Neuronal stem cell (in vitro differentiated cells): ENCODE measurements at regions not wholly inside any gene's neighbourhood (a gene's known extent, or its start where the extent isn't known, plus 50 kb on each side); places are given as distances from the start of the nearest gene placed in this dataset.
A peak's percentile ranks its signal among the peaks of the same experiment; 100 is the strongest.

ENCODE experiments used
- DNase-seq: peaks from one replicate; pipeline ENCODE4 v3.0.0-alpha.2; 2013; ENCODE audit warnings: low spot score
- H2AFZ ChIP-seq: one replicate; pipeline ENCODE4 v1.6.1; 2013; ENCODE audit warnings: mild to moderate bottlenecking, low read length, inconsistent platforms
- H2AK5ac ChIP-seq: 2 replicates; pipeline ENCODE4 v1.6.1; 2013; ENCODE audit warnings: low read depth, mild to moderate bottlenecking, inconsistent platforms, low read length, moderate library complexity, mixed read lengths
- H2BK120ac ChIP-seq: 2 replicates; pipeline ENCODE4 v1.6.1; 2013; ENCODE audit warnings: low read depth, mild to moderate bottlenecking, inconsistent platforms, low read length, moderate library complexity, mixed read lengths
- H2BK12ac ChIP-seq: one replicate; pipeline ENCODE4 v1.6.1; 2013; ENCODE audit warnings: low read length, inconsistent platforms
- H2BK15ac ChIP-seq: 2 replicates; pipeline ENCODE4 v1.6.1; 2013; ENCODE audit warnings: mild to moderate bottlenecking, low read length, inconsistent platforms, mixed read lengths
- H2BK5ac ChIP-seq: one replicate; pipeline ENCODE4 v1.6.1; 2013; ENCODE audit warnings: inconsistent platforms, mild to moderate bottlenecking, low read length, moderate library complexity
- H3K14ac ChIP-seq: one replicate; pipeline ENCODE4 v1.6.1; 2013; ENCODE audit warnings: low read length, inconsistent platforms
- H3K18ac ChIP-seq: 2 replicates; pipeline ENCODE4 v1.6.1; 2013; ENCODE audit warnings: low read length, inconsistent platforms
- H3K23ac ChIP-seq: 2 replicates; pipeline ENCODE4 v1.6.1; 2013; ENCODE audit warnings: low read depth, mild to moderate bottlenecking, mixed read lengths, low read length, inconsistent platforms; ENCODE audit not compliant: poor library complexity
- H3K27ac ChIP-seq: replicated peaks from 3 replicates; pipeline ENCODE4 v1.5.1; 2013; ENCODE audit warnings: low read length, inconsistent platforms
- H3K27me3 ChIP-seq, 3 experiments: 2 replicates each; pipeline ENCODE4 v1.6.1; 2013; ENCODE audit warnings: low read length in 3 of 3, mild to moderate bottlenecking in 2 of 3, inconsistent platforms in 1 of 3, low read depth in 1 of 3, mixed read lengths in 1 of 3, moderate library complexity in 1 of 3; ENCODE audit not compliant: control insufficient read depth in 3 of 3, insufficient read depth in 3 of 3
- H3K36me3 ChIP-seq, 2 donors: replicated peaks in 1 of 2; 2 replicates each; pipeline ENCODE4 v1.6.1; 2013; ENCODE audit warnings: low read length in 2 of 2; ENCODE audit not compliant: control insufficient read depth in 2 of 2, insufficient read depth in 2 of 2
- H3K4ac ChIP-seq: 2 replicates; pipeline ENCODE4 v1.6.1; 2013; ENCODE audit warnings: inconsistent platforms, mild to moderate bottlenecking, low read length, moderate library complexity
- H3K4me1 ChIP-seq, 2 donors: 1 replicate in 1 of 2; 2 replicates in 1 of 2; pipeline ENCODE4 v1.6.1; 2013; ENCODE audit warnings: low read length in 2 of 2, low read depth in 1 of 2; ENCODE audit not compliant: control insufficient read depth in 2 of 2, insufficient read depth in 1 of 2
- H3K4me2 ChIP-seq: one replicate; pipeline ENCODE4 v1.6.1; 2013; ENCODE audit warnings: mild to moderate bottlenecking, low read length, inconsistent platforms; ENCODE audit not compliant: insufficient read depth, poor library complexity, severe bottlenecking
- H3K4me3 ChIP-seq, 2 donors: 2 replicates each; pipeline ENCODE4 v1.5.1; 2013; ENCODE audit warnings: low read length in 2 of 2, mild to moderate bottlenecking in 2 of 2, inconsistent platforms in 1 of 2, moderate library complexity in 1 of 2
- H3K79me1 ChIP-seq: one replicate; pipeline ENCODE4 v1.6.1; 2013; ENCODE audit warnings: low read depth, mild to moderate bottlenecking, inconsistent platforms, low read length, moderate library complexity
- H3K9ac ChIP-seq: one replicate; pipeline ENCODE4 v1.6.1; 2013; ENCODE audit warnings: mild to moderate bottlenecking, low read depth, low read length, inconsistent platforms; ENCODE audit not compliant: poor library complexity
- H3K9me3 ChIP-seq, 2 donors: replicated peaks in 1 of 2; 2 replicates each; pipeline versions ENCODE3 to v1.6.1; 2013; ENCODE audit warnings: low read length in 2 of 2, mild to moderate bottlenecking in 2 of 2, inconsistent platforms in 1 of 2, low read depth in 1 of 2, mixed read lengths in 1 of 2, moderate library complexity in 1 of 2; ENCODE audit not compliant: control insufficient read depth in 2 of 2, insufficient read depth in 1 of 2
- H4K8ac ChIP-seq: one replicate; pipeline ENCODE4 v1.6.1; 2013; ENCODE audit warnings: low read depth, mild to moderate bottlenecking, inconsistent platforms, low read length, moderate library complexity
- H4K91ac ChIP-seq: one replicate; pipeline ENCODE4 v1.6.1; 2013; ENCODE audit warnings: low read length, low read depth, mild to moderate bottlenecking, inconsistent platforms; ENCODE audit not compliant: poor library complexity
- WGBS, 2 donors: extraction: QIAGEN DNeasy Blood & Tissue Kit; methylation state at CpG; one replicate each; pipeline ENCODE4 v1.1.7; 2013; ENCODE audit warnings: missing lambda C conversion rate in 2 of 2, mixed read lengths in 1 of 2; ENCODE audit not compliant: insufficient read length in 2 of 2, insufficient replicate concordance in 1 of 2; ENCODE audit errors: extremely low coverage in 2 of 2; 5-methylcytosine and 5-hydroxymethylcytosine counted together

DNA sequence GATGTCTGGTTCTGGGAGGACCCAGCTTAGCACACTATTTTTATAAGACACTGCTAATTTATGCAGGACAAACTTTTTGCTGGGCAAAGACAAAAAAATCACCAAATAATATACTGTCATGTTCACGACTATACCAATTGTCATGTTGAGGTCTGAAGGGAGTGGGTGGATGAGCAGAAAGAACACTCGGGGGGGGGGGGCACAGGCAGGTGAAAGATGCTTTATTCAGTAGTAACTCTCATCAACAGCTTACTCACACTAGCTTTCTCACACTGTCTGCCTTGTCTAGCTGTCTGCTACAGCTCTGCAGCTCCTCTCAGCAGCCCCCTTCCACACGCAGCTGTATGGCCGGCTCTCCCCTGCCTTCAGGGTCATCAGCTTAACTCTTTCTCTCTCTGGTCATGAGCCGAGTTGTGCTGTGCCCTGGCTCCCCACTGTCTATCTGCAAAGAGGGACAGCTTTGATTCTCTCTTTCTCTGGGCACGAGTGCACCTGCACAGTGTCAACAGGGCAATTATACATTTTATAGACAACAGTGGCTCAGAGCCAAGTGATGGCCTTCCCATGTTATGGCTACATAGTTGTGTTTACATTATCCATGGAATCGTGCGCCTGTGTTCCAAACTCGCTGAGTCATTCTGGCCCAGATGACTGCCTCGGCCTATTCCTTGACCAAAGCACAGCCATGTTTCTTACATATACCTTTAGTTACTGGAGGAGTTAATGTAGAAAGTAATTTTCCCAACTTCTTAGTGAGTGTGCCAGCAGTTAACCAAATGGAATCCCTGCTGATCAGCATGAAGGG lies 187.7 kb upstream of the PRSS16 start:
- Histone ChIP-seq H3K23ac (no peak overlapping the region), H4K91ac (no peak overlapping the region), H3K18ac (no peak overlapping the region), H2BK15ac (no peak overlapping the region), H2BK120ac (no peak overlapping the region), H2BK12ac (no peak overlapping the region), H3K4me2 (no peak overlapping the region), H3K14ac (no peak overlapping the region), H2AFZ (peak overlapping the region; percentile 35), H3K27me3 (peaks cover 0 to 10% (median 0%) of the 10 kb centered on the region in 3 experiments), H4K8ac (no peak overlapping the region), H3K4me1 (peaks cover 0 to 2% of the 10 kb centered on the region in 2 donors), H3K4me3 (no peak overlapping the region), H3K9ac (no peak overlapping the region), H3K4ac (no peak overlapping the region), H3K36me3 (no peaks in the 10 kb centered on the region), H3K79me1 (no peaks in the 10 kb centered on the region), H3K27ac (no peak overlapping the region), H2BK5ac (no peak overlapping the region), H3K9me3 (no peaks in the 10 kb centered on the region), H2AK5ac (no peak overlapping the region)
- DNase-seq: no peak
- WGBS, 2 donors: no CpG with 5 or more reads among the region's 10 CpGs

DNA sequence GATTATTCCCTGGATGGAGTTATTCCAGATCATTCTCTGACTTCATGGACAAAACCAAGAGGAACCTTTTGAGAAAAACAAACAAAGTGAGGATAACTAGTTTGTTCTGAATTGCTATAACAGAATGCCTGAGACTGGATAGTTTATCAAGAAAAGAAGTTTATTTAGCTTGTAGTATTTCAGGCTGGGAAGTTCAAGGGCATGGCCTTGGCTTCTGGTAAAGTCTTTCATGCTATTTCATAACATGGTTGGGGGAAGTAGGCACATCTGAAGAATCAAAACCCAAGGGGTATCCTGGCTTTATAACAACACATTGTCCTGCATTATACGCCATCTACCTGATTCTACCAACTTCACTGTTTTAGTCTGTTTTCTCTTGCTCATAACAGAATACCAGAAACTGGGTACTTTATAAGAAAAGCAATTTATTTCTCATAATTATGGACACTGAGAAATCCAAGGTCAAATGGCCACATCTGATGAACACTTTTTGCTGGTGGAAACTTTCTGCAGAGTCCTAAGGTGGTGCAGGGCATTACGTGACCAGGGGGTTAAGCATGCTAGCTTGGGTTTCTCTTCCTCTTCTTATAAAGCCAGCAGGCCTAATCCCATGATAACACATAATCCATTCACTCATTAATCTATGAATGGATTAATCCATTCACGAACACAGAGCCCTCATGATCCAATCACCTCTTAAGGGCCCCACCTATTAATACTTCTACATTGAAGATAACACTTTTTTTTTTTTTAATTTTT lies 186.1 kb upstream of the PRSS16 start:
- H4K8ac ChIP-seq: no peak overlapping the region
- no peak overlapping the region for H2BK120ac ChIP-seq
- no peak overlapping the region for H2AFZ ChIP-seq
- H3K4me2 ChIP-seq: no peak overlapping the region
- H4K91ac ChIP-seq: no peak overlapping the region
- H3K79me1 ChIP-seq: no peaks in the 10 kb centered on the region
- no peak overlapping the region for H2BK15ac ChIP-seq
- no peak for DNase-seq
- no peaks in the 10 kb centered on the region for H3K36me3 ChIP-seq
- no peak overlapping the region for H3K14ac ChIP-seq
- H3K23ac ChIP-seq: no peak overlapping the region
- H3K27ac ChIP-seq: no peak overlapping the region
- no peak overlapping the region for H2BK12ac ChIP-seq
- H3K9ac ChIP-seq: no peak overlapping the region
- peaks cover 0 to 20% (median 0%) of the 10 kb centered on the region in 3 experiments for H3K27me3 ChIP-seq
- no peak overlapping the region for H2BK5ac ChIP-seq
- H3K4me1 ChIP-seq: peaks cover 0 to 4% of the 10 kb centered on the region in 2 donors
- WGBS, 2 donors: no CpG with 5 or more reads among the region's 3 CpGs
- no peak overlapping the region for H2AK5ac ChIP-seq
- H3K18ac ChIP-seq: no peak overlapping the region
- no peaks in the 10 kb centered on the region for H3K9me3 ChIP-seq
- no peak overlapping the region for H3K4me3 ChIP-seq
- H3K4ac ChIP-seq: no peak overlapping the region

DNA sequence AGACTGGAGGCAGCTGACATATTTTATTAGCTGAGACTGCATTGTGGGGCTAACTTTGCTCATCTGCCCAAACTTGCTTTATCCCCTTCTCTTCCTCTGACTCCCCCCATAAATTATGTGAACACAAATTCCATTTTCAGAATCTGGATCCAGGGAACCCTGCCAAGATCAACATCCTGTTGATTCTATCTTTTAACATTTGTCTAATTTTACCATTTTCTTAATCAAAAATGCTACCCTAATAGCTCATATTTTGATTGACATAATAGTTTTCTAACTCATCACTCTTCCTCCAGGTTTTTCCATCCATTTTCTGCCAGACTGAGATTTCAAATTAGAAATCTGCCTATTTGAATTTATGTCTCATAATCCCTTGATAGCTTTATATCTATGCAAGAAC lies 184.7 kb upstream of the PRSS16 start:
- H2BK5ac ChIP-seq: no peak overlapping the region
- H3K36me3 ChIP-seq: no peaks in the 10 kb centered on the region
- no peak overlapping the region for H4K8ac ChIP-seq
- no peaks in the 10 kb centered on the region for H3K9me3 ChIP-seq
- no peak overlapping the region for H3K9ac ChIP-seq
- no peak overlapping the region for H3K23ac ChIP-seq
- H2AK5ac ChIP-seq: no peak overlapping the region
- H3K4me1 ChIP-seq: peaks cover 0 to 6% of the 10 kb centered on the region in 2 donors
- H2AFZ ChIP-seq: no peak overlapping the region
- H3K4me2 ChIP-seq: no peak overlapping the region
- H3K14ac ChIP-seq: no peak overlapping the region
- no peak overlapping the region for H4K91ac ChIP-seq
- no peak for DNase-seq
- H3K4ac ChIP-seq: no peak overlapping the region
- no peak overlapping the region for H3K4me3 ChIP-seq
- H3K18ac ChIP-seq: no peak overlapping the region
- H2BK15ac ChIP-seq: no peak overlapping the region
- H3K27me3 ChIP-seq: peaks cover 0 to 22% (median 0%) of the 10 kb centered on the region in 3 experiments
- H2BK12ac ChIP-seq: no peak overlapping the region
- no peaks in the 10 kb centered on the region for H3K79me1 ChIP-seq
- H2BK120ac ChIP-seq: no peak overlapping the region
- no peak overlapping the region for H3K27ac ChIP-seq

- no peak overlapping the region for H2BK120ac ChIP-seq
- H3K23ac ChIP-seq: no peak overlapping the region
- no peaks in the 10 kb centered on the region for H3K9me3 ChIP-seq
- DNase-seq: no peak
- H2AFZ ChIP-seq: no peak overlapping the region
- no peak overlapping the region for H3K9ac ChIP-seq
- H3K4me3 ChIP-seq: no peak overlapping the region
- no peaks in the 10 kb centered on the region for H3K36me3 ChIP-seq
- H3K4ac ChIP-seq: no peak overlapping the region
- no peak overlapping the region for H2AK5ac ChIP-seq
- H3K79me1 ChIP-seq: no peaks in the 10 kb centered on the region
- no peak overlapping the region for H2BK5ac ChIP-seq
- H3K4me1 ChIP-seq: peaks cover 0 to 4% of the 10 kb centered on the region in 2 donors
- H3K14ac ChIP-seq: no peak overlapping the region
- H2BK12ac ChIP-seq: no peak overlapping the region
- H3K18ac ChIP-seq: no peak overlapping the region
- no peak overlapping the region for H3K4me2 ChIP-seq
- H4K8ac ChIP-seq: no peak overlapping the region
- H4K91ac ChIP-seq: no peak overlapping the region
- no peak overlapping the region for H2BK15ac ChIP-seq
- no peak overlapping the region for H3K27ac ChIP-seq
- WGBS, 2 donors: no CpG with 5 or more reads among the region's 3 CpGs
- peaks cover 0 to 27% (median 0%) of the 10 kb centered on the region in 3 experiments for H3K27me3 ChIP-seq
Measured at GRCh38 chr6:27065183-27065582, 182.3 kb upstream of the PRSS16 start.
